ENCODE measurements at regions not wholly inside any gene's neighbourhood (a gene's known extent, or its start where the extent isn't known, plus 50 kb on each side); places are given as distances from the start of the nearest gene placed in this dataset.

DNA sequence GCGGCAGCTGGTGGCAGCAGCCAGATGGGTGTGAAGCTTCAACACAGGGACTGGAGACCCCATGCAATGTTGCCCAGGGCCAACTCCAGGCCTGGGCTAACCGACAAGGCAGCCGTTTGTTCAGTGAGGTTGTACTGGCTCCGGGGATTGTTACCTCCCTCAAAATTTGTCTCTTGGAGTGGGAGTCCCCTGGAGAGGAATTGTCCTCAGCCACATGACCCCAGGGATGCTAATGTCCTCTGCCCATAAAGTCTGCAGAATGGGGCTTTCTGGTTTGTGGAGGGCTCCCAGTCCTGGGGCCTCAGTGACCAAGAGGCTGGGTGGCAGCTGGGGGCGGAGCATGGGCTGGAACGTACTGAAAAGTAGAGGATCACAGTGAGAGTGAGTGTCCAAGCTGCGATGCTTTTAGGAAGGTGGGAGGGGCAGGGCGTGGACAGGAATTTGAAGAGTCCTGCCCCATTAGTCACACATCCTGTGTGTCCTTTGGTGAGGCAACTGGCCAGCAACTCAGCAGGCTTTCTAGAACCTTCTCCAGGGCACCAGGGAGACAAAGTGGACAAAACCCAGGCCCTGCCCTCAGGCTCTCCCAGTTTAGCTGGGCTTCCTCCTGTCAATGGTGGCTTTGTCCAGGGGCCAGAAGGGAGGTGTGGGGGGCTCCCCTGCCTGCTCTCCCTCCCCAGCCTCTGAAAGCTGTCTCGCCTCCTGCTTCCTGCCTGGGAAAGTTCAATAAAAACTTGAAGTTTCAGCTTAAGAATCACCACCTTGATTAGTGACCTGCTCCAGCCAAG lies 114.0 kb downstream of the NSG2 start:
- DNase-seq (ENCODE audit: low read depth): no peak

GRCh38 chr5:174165406-174165805 lies 119.9 kb downstream of the NSG2 start:
- DNase-seq (ENCODE audit: low read depth): no peak

GRCh38 chr5:174166231-174167079 lies 120.9 kb downstream of the NSG2 start:
- no peak for DNase-seq (ENCODE audit: low read depth)

DNA sequence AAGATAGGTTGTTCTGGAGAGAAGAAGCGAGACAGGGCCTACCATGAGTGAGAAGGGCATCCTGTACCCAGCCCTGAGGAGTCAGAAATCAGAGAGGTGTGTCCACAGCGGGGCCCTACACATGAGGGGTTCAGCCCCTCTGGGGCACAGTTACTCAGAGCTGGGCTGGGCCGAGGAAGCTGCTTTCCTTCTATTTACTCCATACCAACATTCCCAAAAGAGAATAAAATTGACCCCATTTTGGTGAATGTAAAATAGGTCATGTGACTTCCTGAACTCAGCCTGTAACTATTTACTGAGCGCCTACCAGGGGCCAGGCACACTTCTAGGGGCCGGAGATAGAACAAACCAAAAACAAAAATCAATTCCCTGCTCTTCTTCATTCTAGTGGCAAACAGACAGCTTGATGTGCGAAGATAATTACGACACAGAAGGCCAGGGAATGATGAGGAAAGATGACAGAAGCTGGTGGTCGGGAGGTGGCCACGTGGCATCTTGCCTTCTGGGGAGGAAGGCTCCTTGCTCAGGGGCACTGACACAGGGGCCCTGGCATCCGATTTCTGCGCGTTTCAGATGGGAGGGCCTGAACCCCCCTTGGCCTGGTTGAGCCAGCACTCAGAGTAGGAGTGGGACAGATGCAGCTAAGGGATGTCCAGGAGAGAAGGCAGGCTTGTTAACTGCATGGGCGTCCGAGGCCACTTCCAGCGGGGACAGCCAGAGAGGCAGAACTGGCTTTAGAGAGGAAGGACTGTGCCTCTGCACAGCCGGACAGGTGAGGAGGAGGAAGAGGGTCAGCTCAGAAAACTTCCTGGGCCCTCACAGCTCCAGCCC lies 121.8 kb downstream of the NSG2 start:
- DNase-seq (ENCODE audit: low read depth): no peak

DNA sequence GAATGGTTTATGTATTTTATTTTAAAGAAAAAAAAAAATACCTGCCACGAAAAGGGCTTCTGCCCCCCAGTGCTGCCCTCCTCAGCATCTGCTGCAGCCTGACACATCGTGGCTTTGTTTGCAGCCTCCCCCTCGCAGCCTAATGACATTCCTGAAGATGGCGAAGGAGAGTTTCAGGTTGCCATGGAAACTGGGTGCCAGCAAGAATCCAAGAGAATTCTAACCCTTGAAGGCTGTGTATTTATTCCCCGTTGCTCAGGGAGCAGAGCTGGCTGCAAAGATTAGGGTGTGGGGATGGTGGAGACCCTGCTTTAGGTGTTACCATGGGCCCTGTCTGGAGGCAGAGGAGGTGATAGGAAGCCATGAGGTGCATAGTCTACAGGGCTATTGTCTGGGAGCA lies 126.6 kb downstream of the NSG2 start:
- no peak for DNase-seq (ENCODE audit: low read depth)

GRCh38 chr5:174172566-174172965 lies 127.1 kb downstream of the NSG2 start:
- no peak for DNase-seq (ENCODE audit: low read depth)

DNA sequence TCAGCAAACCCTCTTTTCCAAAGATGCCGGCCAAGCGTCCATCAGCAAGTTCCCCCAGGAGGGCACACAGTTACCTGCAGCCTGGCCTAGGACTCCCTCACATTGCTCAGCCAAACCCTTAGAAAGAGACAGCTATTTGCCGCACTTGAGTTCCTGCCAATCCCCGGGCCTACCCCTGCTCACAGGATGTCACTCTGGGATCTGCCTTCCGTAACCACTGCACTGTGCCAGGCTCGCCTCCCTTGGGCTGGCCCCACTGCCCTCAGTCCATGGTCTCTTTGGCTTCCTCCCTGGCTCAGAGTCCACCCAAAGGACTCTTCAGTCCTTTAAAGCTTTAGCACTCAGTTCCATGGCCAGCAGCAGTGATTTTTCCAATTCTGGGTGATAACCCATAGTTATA lies 128.3 kb downstream of the NSG2 start:
- DNase-seq (ENCODE audit: low read depth): no peak

- DNase-seq (ENCODE audit: low read depth): no peak
These were observed 130.3 kb downstream of the NSG2 start for GRCh38 chr5:174175716-174176268.

- no peak for DNase-seq (ENCODE audit: low read depth)
These were observed 131.0 kb downstream of the NSG2 start for GRCh38 chr5:174176511-174176910.

DNA sequence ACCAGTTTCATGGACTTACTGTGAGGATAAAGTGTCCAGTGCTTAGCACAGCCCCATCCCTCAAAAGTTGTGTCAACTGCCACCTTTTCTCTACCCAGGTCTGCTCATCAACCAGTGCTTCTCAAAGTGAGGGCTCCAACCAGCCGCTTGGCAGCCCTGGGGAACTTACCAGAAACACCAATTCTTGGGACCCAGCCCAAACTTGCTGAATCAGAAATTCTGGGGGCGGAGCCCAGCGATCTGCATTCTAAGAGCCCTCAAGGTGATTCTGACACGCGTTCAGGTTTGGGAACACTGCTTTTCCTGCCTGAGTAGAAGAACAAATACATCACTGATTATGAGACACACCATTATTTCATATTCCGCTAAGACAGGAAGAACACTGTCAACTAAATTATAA lies 132.0 kb downstream of the NSG2 start:
- no peak for DNase-seq (ENCODE audit: low read depth)

DNA sequence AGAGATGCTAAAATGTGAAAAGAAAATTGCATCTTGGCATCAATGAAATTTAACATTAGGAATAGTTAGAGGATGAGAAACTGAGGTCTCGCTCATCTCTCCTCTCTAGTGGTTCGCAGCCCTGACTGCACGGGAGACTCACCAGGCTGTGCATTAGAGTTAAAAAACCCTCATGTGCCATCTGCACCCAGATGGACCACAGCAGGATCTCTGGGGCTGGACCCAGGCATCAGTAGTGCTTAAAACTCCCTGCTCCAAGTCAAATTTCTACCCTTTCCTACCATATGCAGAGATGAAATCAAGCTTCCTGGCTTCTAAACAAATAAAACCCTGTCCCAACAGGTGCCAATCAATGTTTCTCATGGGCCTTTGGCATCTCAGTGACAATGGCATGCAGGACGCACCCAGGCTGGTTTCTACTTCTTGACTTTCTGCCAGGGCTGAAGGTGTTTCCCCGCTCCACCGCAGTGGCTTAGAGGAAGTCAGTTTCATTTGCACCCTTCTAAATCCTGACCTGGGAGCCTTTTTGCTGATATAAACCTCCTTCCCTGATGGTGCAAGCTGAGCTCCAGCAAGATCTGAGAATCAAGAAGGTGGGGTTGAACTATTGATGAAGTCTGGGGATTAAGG lies 132.6 kb downstream of the NSG2 start:
- DNase-seq (ENCODE audit: low read depth): no peak

- no peak for DNase-seq (ENCODE audit: low read depth)
These were observed 135.1 kb downstream of the NSG2 start for GRCh38 chr5:174180639-174181038.

DNA sequence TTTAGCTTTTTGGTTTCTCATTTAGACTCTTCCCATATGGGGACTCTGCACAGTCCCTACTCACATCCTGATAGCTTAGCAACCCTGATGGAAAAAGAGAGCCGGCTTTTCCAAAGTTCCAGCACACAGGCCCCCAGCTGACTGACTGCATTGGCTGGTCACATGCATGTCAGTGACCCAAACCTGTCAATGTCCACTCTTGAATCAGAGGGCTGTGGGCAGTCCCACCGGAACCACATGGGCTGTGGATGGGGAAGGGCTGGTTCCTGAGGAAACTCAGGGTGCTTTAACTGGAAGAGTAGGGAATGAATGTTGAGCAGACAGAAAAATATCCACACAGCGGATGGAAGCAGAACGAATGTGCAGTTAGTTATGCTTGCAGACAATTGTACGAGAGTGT lies 136.6 kb downstream of the NSG2 start:
- no peak for DNase-seq (ENCODE audit: low read depth)

DNA sequence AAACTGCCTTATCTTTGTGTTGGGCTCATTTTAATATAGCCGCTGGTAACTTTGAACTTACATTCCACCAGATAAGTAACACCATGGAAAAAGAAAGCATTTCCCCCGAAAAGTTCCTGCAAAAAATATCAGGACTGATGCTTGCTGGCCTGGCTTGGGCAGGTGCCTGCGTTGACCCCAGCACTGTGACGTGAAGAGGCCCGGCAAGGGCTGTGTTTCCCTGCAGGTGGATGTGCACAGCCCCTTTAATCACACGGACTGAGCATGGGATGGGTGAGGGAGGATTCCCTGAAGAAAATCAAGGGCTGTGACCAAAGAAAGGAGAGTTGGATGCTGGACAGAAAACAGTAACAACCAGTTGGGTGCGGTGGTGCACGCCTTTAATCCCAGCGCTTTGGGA lies 138.2 kb downstream of the NSG2 start:
- no peak for DNase-seq (ENCODE audit: low read depth)

DNA sequence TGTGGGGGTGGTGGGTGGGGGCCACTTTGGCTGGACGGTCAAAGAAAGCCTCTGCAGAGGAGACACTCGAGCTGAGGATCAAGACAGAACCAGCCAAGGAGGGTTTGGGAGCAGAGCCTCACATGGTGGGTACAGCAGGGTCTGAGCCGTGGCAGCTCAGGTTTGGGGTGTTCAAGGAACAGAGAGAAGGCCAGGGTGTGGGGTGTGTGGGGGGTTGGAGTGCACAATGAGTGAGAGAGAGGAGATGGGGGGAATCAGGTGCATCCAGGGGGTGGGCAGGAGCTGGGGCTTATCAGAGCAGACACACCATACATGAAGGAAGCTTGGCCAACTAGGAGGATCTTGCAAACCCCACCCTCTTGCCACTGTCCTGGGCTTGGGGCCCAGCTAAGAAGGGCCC lies 140.0 kb downstream of the NSG2 start:
- no peak for DNase-seq (ENCODE audit: low read depth)

- no peak for DNase-seq (ENCODE audit: low read depth)
These were observed 140.7 kb downstream of the NSG2 start for GRCh38 chr5:174186096-174186695.

DNA sequence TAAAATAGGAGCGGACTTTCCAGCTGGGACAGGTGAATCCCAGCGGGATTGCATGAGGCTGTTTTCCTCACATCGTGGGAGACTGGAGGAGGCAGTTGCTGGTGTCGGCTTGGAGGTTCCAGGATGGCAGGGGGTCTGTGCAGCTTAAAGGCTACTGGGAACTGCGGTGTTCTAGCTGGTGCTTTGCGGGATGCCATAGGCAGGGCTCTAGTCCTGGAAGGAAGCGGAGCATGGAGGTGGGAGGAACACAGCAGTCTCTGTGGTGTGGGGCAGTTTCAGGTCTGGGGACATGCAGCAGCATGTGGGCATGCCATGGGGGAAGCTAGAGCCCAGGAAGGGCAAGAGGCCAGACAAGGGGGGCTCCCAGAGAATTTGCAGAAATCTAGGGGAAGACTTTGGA lies 141.5 kb downstream of the NSG2 start:
- DNase-seq (ENCODE audit: low read depth): no peak

DNA sequence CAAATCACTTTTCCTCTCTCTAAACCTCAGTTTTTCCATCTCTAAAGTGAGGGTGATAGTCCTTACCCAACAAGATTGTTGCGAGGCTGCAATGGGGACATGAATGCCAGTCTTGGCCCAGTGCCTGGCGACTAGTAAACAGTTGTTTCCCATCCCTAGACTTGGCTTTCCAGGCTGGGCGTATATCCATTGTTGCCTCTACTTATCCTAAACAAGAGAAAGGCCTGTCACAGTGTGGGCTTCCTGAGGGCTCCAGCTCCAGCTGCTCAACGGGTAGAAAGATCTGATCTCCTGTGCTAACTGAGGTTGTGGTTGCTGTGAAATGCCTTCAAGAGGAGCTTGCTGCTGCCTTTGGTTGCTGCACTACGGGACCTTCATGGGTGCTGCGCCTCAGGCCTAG lies 142.0 kb downstream of the NSG2 start:
- no peak for DNase-seq (ENCODE audit: low read depth)

- no peak for DNase-seq (ENCODE audit: low read depth)
These were observed 142.8 kb downstream of the NSG2 start for GRCh38 chr5:174188295-174188694.

- DNase-seq (ENCODE audit: low read depth): no peak
These were observed 144.4 kb downstream of the NSG2 start for GRCh38 chr5:174189654-174190541.

All from activated gamma-delta T cell treated with anti-CD3 and anti-CD28 coated beads, Interleukin-2, amount 50 U/mL, for 16 hours (primary cell).